A673 (cell line): ENCODE measurements at regions not wholly inside any gene's neighbourhood (a gene's known extent, or its start where the extent isn't known, plus 50 kb on each side); places are given as distances from the start of the nearest gene placed in this dataset.

Experiments
- BruUV-seq: library from RNA; stranded (reverse); fragments of 400-500 nt; replicated peaks from 2 replicates; lab custom pipeline; 2021; lab: Mats Ljungman, UMichigan
- CTCF ChIA-PET: fragments of 300-600 bp; sonication (Branson Sonifier 250); formaldehyde crosslinking; loops from one replicate; lab custom pipeline; 2022; ENCODE audit warnings: antibody characterized with exemption; lab: Charles Lee
- POLR2A ChIA-PET: fragments of 300-600 bp; sonication (Branson Sonifier 250); formaldehyde crosslinking; loops from one replicate; lab custom pipeline; 2022; ENCODE audit warnings: antibody characterized with exemption; ENCODE audit not compliant: low non-redundant PET; lab: Charles Lee
- DNase-seq: peaks from one replicate; pipeline ENCODE4 v3.0.0-alpha.2; 2015; ENCODE audit warnings: low spot score
- H3K27ac ChIP-seq: fragments of 200-600 bp; sonication (generic); 2 replicates; pipeline ENCODE4 v1.5.1; 2016; ENCODE audit warnings: mixed run types, low read depth, mild to moderate bottlenecking, mixed read lengths, antibody characterized with exemption, low read length; ENCODE audit not compliant: poor library complexity, severe bottlenecking
- H3K27me3 ChIP-seq: fragments of 200-600 bp; sonication (generic); replicated peaks from 2 replicates; pipeline ENCODE4 v1.6.1; 2017; ENCODE audit warnings: mixed run types, low read depth, mild to moderate bottlenecking, mixed read lengths, antibody characterized with exemption, low read length; ENCODE audit not compliant: insufficient read depth, poor library complexity
- H3K36me3 ChIP-seq: fragments of 200-600 bp; sonication (generic); 2 replicates; pipeline ENCODE4 v1.6.1; 2016; ENCODE audit warnings: mixed run types, mild to moderate bottlenecking, mixed read lengths, antibody characterized with exemption, low read length; ENCODE audit not compliant: insufficient read depth, poor library complexity, severe bottlenecking
- H3K4me1 ChIP-seq: fragments of 200-600 bp; sonication (generic); 2 replicates; pipeline ENCODE4 v1.6.1; 2017; ENCODE audit warnings: mixed run types, mild to moderate bottlenecking, mixed read lengths, antibody characterized with exemption, low read length; ENCODE audit not compliant: insufficient read depth, poor library complexity, severe bottlenecking
- H3K4me3 ChIP-seq: fragments of 200-600 bp; sonication (generic); 2 replicates; pipeline ENCODE4 v1.5.1; 2016; ENCODE audit warnings: low read depth, mixed run types, mild to moderate bottlenecking, mixed read lengths, low read length; ENCODE audit not compliant: poor library complexity, severe bottlenecking
- H3K9me3 ChIP-seq: fragments of 200-600 bp; sonication (generic); 2 replicates; pipeline ENCODE4 v1.6.1; 2016; ENCODE audit warnings: mixed run types, low read depth, mild to moderate bottlenecking, mixed read lengths, antibody characterized with exemption, low read length; ENCODE audit not compliant: poor library complexity, severe bottlenecking
- EZH2 ChIP-seq: fragments of 200-600 bp; sonication (generic); IDR thresholded peaks from 2 replicates; pipeline ENCODE4 v1.6.1; 2017; ENCODE audit warnings: borderline replicate concordance, low read depth, mild to moderate bottlenecking, mixed read lengths, antibody characterized with exemption, low read length; ENCODE audit not compliant: poor library complexity, severe bottlenecking
- intact Hi-C: fragments of 100-400 bp; cut with micrococcal nuclease; formaldehyde crosslinking; loops from one replicate; pipeline ENCODE4 v1.10.0; 2022; ENCODE audit not compliant: unreplicated experiment
- TF ChIP-seq, protein P1 (sequence below): fragments of 300-800, 200-600 bp; sonication (generic); conservative IDR thresholded peaks from 2 replicates; pipeline ENCODE4 v1.5.1; 2017; ENCODE audit warnings: low read depth, mild to moderate bottlenecking, antibody characterized with exemption, low read length, moderate library complexity, mixed read lengths

DNA sequence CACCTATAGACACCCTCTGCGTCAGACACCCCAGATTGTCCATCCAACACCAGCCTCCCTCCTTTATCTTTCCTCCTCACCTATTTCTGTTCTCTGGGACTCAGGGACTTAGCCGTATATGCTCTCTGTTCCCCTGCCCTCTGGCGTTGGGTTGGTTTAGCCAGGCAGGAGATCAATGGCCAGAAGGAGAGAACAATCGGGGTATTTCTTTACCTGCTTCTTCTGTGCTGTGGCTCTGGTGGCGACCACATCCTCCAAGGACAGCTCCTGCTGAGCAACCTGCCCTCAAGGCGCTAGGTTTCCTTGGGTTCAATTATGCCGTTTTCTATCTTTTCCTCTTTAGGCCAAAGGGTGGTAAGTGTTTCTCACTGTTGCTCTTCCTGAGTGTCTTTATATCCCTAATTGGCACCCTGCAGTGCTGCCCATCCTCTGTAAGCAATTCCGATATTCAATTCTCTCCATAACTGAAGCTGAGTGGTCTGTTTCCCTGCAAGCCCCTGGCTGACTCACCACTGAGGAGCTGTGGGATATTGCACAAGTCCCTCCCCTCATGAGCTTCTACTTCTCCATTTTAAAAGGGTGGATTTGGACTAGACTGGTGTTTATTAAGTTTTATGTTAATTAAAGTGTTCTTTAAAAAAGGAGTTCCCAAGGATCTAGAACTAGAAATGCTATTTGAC, 63.7 kb upstream of the TMTC4 start:
- ChIA-PET POLR2A (no interaction called here), CTCF (no interaction called here)
- DNase-seq, result peak; percentile 79

DNA sequence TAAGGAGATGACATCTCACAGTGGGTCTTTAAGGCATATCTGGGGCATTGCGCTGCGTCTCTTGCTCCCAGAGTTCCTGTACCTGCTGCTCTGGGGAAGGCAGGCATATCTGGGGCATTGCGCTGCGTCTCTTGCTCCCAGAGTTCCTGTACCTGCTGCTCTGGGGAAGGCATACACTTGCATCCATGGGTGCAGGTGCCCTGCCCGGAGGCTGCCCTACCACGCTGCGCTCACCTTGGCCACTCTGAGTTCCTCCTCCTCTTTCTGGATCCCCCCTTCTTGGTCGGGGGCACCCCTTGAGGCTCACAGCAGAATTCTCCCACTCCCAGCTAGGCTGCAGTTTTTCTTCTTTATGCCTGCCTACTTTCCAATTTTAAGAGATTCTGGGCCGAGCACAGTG, 60.9 kb upstream of the TMTC4 start:
- no peaks in the 10 kb centered on the region for H3K4me1 ChIP-seq
- no TSS peak for BruUV-seq
- H3K36me3 ChIP-seq, result no peaks in the 10 kb centered on the region
- H3K27ac ChIP-seq, result no peak overlapping the region
- H3K27me3 ChIP-seq, result no peaks in the 10 kb centered on the region
- no peak overlapping the region for H3K4me3 ChIP-seq
- H3K9me3 ChIP-seq, result no peaks in the 10 kb centered on the region
- intact Hi-C loops, result no loop called here
- DNase-seq, result no peak
- POLR2A ChIA-PET, result interaction anchor here (0.7 kb wide), 1 partner anchor 376 kb away, joined by 3 read pairs; no protein-coding TSS in a partner anchor
- CTCF ChIA-PET, result no interaction called here
- TF ChIP-seq, protein P1, sequence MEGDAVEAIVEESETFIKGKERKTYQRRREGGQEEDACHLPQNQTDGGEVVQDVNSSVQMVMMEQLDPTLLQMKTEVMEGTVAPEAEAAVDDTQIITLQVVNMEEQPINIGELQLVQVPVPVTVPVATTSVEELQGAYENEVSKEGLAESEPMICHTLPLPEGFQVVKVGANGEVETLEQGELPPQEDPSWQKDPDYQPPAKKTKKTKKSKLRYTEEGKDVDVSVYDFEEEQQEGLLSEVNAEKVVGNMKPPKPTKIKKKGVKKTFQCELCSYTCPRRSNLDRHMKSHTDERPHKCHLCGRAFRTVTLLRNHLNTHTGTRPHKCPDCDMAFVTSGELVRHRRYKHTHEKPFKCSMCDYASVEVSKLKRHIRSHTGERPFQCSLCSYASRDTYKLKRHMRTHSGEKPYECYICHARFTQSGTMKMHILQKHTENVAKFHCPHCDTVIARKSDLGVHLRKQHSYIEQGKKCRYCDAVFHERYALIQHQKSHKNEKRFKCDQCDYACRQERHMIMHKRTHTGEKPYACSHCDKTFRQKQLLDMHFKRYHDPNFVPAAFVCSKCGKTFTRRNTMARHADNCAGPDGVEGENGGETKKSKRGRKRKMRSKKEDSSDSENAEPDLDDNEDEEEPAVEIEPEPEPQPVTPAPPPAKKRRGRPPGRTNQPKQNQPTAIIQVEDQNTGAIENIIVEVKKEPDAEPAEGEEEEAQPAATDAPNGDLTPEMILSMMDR, result no peak
- no peak for TF ChIP-seq EZH2

More for the DNA sequence above, 63.7 kb upstream of the TMTC4 start:
- intact Hi-C loops, result no loop called here
- no TSS peak for BruUV-seq
- Histone ChIP-seq H3K4me3 (no peak overlapping the region), H3K27ac (no peak overlapping the region), H3K4me1 (no peaks in the 10 kb centered on the region), H3K9me3 (no peaks in the 10 kb centered on the region), H3K36me3 (no peaks in the 10 kb centered on the region), H3K27me3 (no peaks in the 10 kb centered on the region)
- TF ChIP-seq, protein P1, result no peak
- TF ChIP-seq EZH2, result no peak

DNA sequence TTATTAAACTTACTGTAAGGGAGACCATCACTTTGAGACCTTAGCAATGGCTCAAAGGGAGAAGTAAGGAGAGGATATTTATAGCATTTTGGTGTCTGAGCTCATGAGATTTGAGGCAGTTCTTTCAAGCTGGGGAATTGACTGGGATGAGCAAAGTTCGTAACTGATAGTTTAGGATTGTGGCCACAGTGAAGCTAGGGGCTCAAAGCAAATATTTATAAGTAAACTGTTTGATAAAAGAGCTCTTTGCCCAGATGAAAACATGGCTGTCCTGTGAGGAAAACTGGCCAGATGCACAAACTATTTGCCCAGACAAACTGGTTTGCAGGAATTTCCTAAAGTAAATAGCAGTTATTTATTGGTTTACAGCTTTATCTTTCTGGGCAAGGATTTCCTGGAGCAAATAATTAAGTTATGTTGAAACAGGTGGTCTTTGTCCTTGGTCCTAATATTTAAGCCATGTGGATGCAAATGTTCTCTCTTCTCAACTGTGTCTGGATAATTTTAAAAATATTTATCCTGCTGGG, 59.7 kb upstream of the TMTC4 start:
- Histone ChIP-seq H3K36me3 (no peaks in the 10 kb centered on the region), H3K4me1 (no peaks in the 10 kb centered on the region), H3K27me3 (no peaks in the 10 kb centered on the region), H3K27ac (no peak overlapping the region), H3K4me3 (no peak overlapping the region), H3K9me3 (no peaks in the 10 kb centered on the region)
- intact Hi-C loops, result no loop called here
- BruUV-seq, result no TSS peak
- POLR2A ChIA-PET, result no interaction called here
- no peak for TF ChIP-seq EZH2
- TF ChIP-seq, protein P1, result no peak
- CTCF ChIA-PET, result no interaction called here
- no peak for DNase-seq
